ENCODE measurements at regions not wholly inside any gene's neighbourhood (a gene's known extent, or its start where the extent isn't known, plus 50 kb on each side); places are given as distances from the start of the nearest gene placed in this dataset.

GRCh38 chrX:116827063-116827462, 364.3 kb upstream of the CT83 start:
- intact Hi-C loops (cut with DNase I): no loop called here
- 55 to 70% (median 64%) methylated on average over 4 of the region's 4 CpGs for WGBS, 4 donors
- Histone ChIP-seq H3K4me1 (replicated peaks in 1 of 2) (no peaks in the 10 kb centered on the region), H3K9me3 (replicated peaks in 1 of 3) (no peaks in the 10 kb centered on the region), H3K36me3 (replicated peaks in 1 of 2) (no peaks in the 10 kb centered on the region), H3K27ac (no peak overlapping the region), H3K4me3 (no peak overlapping the region), H3K27me3 (no peaks in the 10 kb centered on the region)
- no peak for DNase-seq
- TF ChIP-seq CTCF (IDR thresholded peaks at IDR 0.05) (no peak), POLR2A (IDR thresholded peaks at IDR 0.05) (no peak)

DNA sequence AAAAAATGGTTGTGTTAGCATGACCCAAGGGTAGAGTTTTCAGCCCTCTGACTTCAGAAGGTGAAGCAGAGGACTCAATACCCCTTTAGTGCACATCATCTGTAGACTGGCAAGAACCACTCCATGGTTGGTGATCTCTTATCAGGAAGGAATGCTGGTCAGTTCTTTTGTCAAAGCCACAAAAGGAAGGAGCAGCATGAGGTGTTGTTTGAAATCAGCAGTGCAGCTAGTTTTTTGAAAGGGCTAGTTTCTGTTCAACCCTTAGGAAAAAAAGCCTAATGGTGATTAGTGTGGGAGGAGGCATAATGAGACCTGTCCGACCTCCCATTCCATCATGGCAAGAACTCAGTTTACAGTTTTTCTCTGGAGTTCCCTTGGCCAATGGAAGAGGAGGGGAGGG, 362.0 kb upstream of the CT83 start:
- Histone ChIP-seq H3K4me1 (replicated peaks in 1 of 2) (no peaks in the 10 kb centered on the region), H3K27ac (no peak overlapping the region), H3K27me3 (no peaks in the 10 kb centered on the region), H3K4me3 (no peak overlapping the region), H3K36me3 (replicated peaks in 1 of 2) (no peaks in the 10 kb centered on the region), H3K9me3 (replicated peaks in 1 of 3) (no peaks in the 10 kb centered on the region)
- intact Hi-C loops (cut with DNase I): no loop called here
- DNase-seq: no peak
- 27 to 70% (median 58%) methylated on average over 1 of the region's 1 CpG for WGBS, 4 donors
- no peak for TF ChIP-seq CTCF (IDR thresholded peaks at IDR 0.05)

- no peak for DNase-seq
- no peak for TF ChIP-seq CTCF (IDR thresholded peaks at IDR 0.05)
- TF ChIP-seq POLR2A (IDR thresholded peaks at IDR 0.05): no peak
- H3K36me3 ChIP-seq (replicated peaks in 1 of 2): no peaks in the 10 kb centered on the region
- intact Hi-C loops (cut with DNase I): no loop called here
- no peaks in the 10 kb centered on the region for H3K27me3 ChIP-seq
- no peaks in the 10 kb centered on the region for H3K4me1 ChIP-seq (replicated peaks in 1 of 2)
- WGBS, 4 donors: 59 to 75% (median 66%) methylated on average over 2 of the region's 2 CpGs
- no peaks in the 10 kb centered on the region for H3K9me3 ChIP-seq (replicated peaks in 1 of 3)
- H3K4me3 ChIP-seq: no peak overlapping the region
- no peak overlapping the region for H3K27ac ChIP-seq
These were observed 360.9 kb upstream of the CT83 start for GRCh38 chrX:116823677-116824076.

DNA sequence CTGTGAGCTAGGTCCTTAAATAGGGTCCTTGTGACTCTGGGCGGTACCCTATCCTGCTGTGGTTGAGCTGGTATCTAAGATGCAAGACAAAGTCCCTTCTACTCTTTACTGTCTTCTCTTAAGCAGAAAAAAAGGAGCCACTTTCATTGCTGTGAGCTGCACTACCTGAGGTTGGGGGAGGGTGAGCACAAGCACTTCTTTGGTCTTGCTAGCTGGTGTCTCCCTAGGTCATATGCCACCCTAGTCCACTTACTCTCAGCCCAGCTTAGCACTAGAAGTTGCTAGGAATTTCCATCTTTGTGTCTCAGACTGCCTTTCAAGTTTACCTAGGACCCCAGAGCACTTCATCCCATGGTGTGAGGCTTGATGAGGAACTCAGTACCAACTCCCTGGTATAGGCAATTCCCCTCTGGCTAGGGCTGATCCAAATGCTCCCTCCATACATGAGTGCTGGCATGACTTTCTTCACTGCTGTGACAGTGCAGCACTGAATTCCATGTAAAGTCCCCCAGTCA, 343.6 kb upstream of the CT83 start:
- no peak for DNase-seq
- Histone ChIP-seq H3K9me3 (replicated peaks in 1 of 3) (no peaks in the 10 kb centered on the region), H3K4me3 (no peak overlapping the region), H3K36me3 (replicated peaks in 1 of 2) (no peaks in the 10 kb centered on the region), H3K27me3 (no peaks in the 10 kb centered on the region), H3K27ac (no peak overlapping the region), H3K4me1 (replicated peaks in 1 of 2) (no peaks in the 10 kb centered on the region)
- intact Hi-C loops (cut with DNase I): no loop called here
- WGBS, 4 donors: 75 to 91% (median 86%) methylated on average over 1 of the region's 1 CpG; no CpG with 5 or more reads in 1 of the 4 donors
- TF ChIP-seq CTCF (IDR thresholded peaks at IDR 0.05) (no peak), POLR2A (IDR thresholded peaks at IDR 0.05) (no peak)

Data from adrenal gland (tissue), 9 donors.